ENCODE measurements at regions not wholly inside any gene's neighbourhood (a gene's known extent, or its start where the extent isn't known, plus 50 kb on each side); places are given as distances from the start of the nearest gene placed in this dataset.

- H3K27me3 Mint-ChIP-seq (ENCODE audit: insufficient read depth): no peaks in the 10 kb centered on the region
- H3K9me3 Mint-ChIP-seq: no peaks in the 10 kb centered on the region
- H3K36me3 Mint-ChIP-seq (ENCODE audit: low read depth): no peaks in the 10 kb centered on the region
- peaks cover 9% of the 10 kb centered on the region for H3K4me1 Mint-ChIP-seq
- Histone ChIP-seq H3K4me3 (ENCODE audit: low read length) (no peak overlapping the region), H3K4me1 (ENCODE audit: control insufficient read depth, insufficient read depth, low read length) (no peaks in the 10 kb centered on the region), H3K27ac (ENCODE audit: low read depth, low read length) (no peak overlapping the region), H3K36me3 (ENCODE audit: control insufficient read depth, insufficient read depth, low read length) (no peaks in the 10 kb centered on the region), H3K9me3 (ENCODE audit: control insufficient read depth, low read length) (no peaks in the 10 kb centered on the region), H3K27me3 (ENCODE audit: control insufficient read depth, insufficient read depth, low read length, poor library complexity, severe bottlenecking) (no peaks in the 10 kb centered on the region), H3K9ac (ENCODE audit: extremely low read depth, low read length, poor library complexity, severe bottlenecking) (no peak overlapping the region)
- no peak for DNase-seq
- TF ChIP-seq CTCF (conservative IDR thresholded peaks at IDR 0.05): no peak
- no peak overlapping the region for H3K4me3 Mint-ChIP-seq
- WGBS, 2 experiments (ENCODE audit: insufficient coverage in 1 of 2, insufficient read length in 1 of 2): 78 to 92% methylated on average over 2 to 3 of the region's 3 CpGs
- no peak overlapping the region for H3K27ac Mint-ChIP-seq
These were observed 482.2 kb upstream of the ADAMTS9 start for GRCh38 chr3:65169961-65170360.

GRCh38 chr3:65168547-65168946 lies 480.7 kb upstream of the ADAMTS9 start:
- no peaks in the 10 kb centered on the region for H3K27me3 Mint-ChIP-seq (ENCODE audit: insufficient read depth)
- no peak overlapping the region for H3K27ac ChIP-seq (ENCODE audit: low read depth, low read length)
- no peaks in the 10 kb centered on the region for H3K27me3 ChIP-seq (ENCODE audit: control insufficient read depth, insufficient read depth, low read length, poor library complexity, severe bottlenecking)
- H3K9me3 Mint-ChIP-seq: no peaks in the 10 kb centered on the region
- no peak overlapping the region for H3K27ac Mint-ChIP-seq
- no peak for DNase-seq
- 93% methylated on average over 3 to 4 of the region's 4 CpGs for WGBS, 2 experiments (ENCODE audit: insufficient coverage in 1 of 2, insufficient read length in 1 of 2)
- no peaks in the 10 kb centered on the region for H3K36me3 ChIP-seq (ENCODE audit: control insufficient read depth, insufficient read depth, low read length)
- H3K36me3 Mint-ChIP-seq (ENCODE audit: low read depth): no peaks in the 10 kb centered on the region
- H3K9ac ChIP-seq (ENCODE audit: extremely low read depth, low read length, poor library complexity, severe bottlenecking): no peak overlapping the region
- no peak overlapping the region for H3K4me3 ChIP-seq (ENCODE audit: low read length)
- peaks cover 9% of the 10 kb centered on the region for H3K4me1 Mint-ChIP-seq
- H3K9me3 ChIP-seq (ENCODE audit: control insufficient read depth, low read length): no peaks in the 10 kb centered on the region
- H3K4me1 ChIP-seq (ENCODE audit: control insufficient read depth, insufficient read depth, low read length): no peaks in the 10 kb centered on the region
- no peak for TF ChIP-seq CTCF (conservative IDR thresholded peaks at IDR 0.05)
- no peak overlapping the region for H3K4me3 Mint-ChIP-seq

- H3K9me3 Mint-ChIP-seq: no peaks in the 10 kb centered on the region
- Histone ChIP-seq H3K27ac (ENCODE audit: low read depth, low read length) (no peak overlapping the region), H3K9ac (ENCODE audit: extremely low read depth, low read length, poor library complexity, severe bottlenecking) (no peak overlapping the region), H3K4me1 (ENCODE audit: control insufficient read depth, insufficient read depth, low read length) (no peaks in the 10 kb centered on the region), H3K4me3 (ENCODE audit: low read length) (no peak overlapping the region), H3K27me3 (ENCODE audit: control insufficient read depth, insufficient read depth, low read length, poor library complexity, severe bottlenecking) (no peaks in the 10 kb centered on the region), H3K36me3 (ENCODE audit: control insufficient read depth, insufficient read depth, low read length) (no peaks in the 10 kb centered on the region), H3K9me3 (ENCODE audit: control insufficient read depth, low read length) (no peaks in the 10 kb centered on the region)
- no peak for TF ChIP-seq CTCF (conservative IDR thresholded peaks at IDR 0.05)
- H3K4me3 Mint-ChIP-seq: no peak overlapping the region
- no peaks in the 10 kb centered on the region for H3K36me3 Mint-ChIP-seq (ENCODE audit: low read depth)
- H3K27me3 Mint-ChIP-seq (ENCODE audit: insufficient read depth): no peaks in the 10 kb centered on the region
- DNase-seq: no peak
- no peak overlapping the region for H3K27ac Mint-ChIP-seq
- peaks cover 5% of the 10 kb centered on the region for H3K4me1 Mint-ChIP-seq
These were observed 478.7 kb upstream of the ADAMTS9 start for GRCh38 chr3:65166531-65166930.

Measured in endodermal cell (in vitro differentiated cells).